Astrocyte (in vitro differentiated cells and primary cell): ENCODE measurements at regions not wholly inside any gene's neighbourhood (a gene's known extent, or its start where the extent isn't known, plus 50 kb on each side); places are given as distances from the start of the nearest gene placed in this dataset.

Experiments
- DNase-seq: peaks from one replicate; pipeline ENCODE4 v3.0.0-alpha.2; 2010; ENCODE audit warnings: low read depth
- FAIRE-seq: peaks from 2 replicates; lab custom pipeline; 2011; peaks lifted over from hg19 to GRCh38; lab: Jason Lieb, UNC
- H2AFZ ChIP-seq: 2 replicates; pipeline ENCODE4 v1.6.0; 2012; ENCODE audit warnings: low read depth, low read length, inconsistent platforms
- H3K27ac ChIP-seq: 2 replicates; pipeline ENCODE4 v1.5.1; 2011; ENCODE audit warnings: low read depth, low read length, inconsistent platforms
- H3K27me3 ChIP-seq: 2 replicates; pipeline ENCODE4 v1.6.0; 2011; ENCODE audit warnings: low read length, inconsistent platforms; ENCODE audit not compliant: insufficient read depth
- H3K36me3 ChIP-seq: 2 replicates; pipeline ENCODE4 v1.5.1; 2011; ENCODE audit warnings: low read length, inconsistent platforms; ENCODE audit not compliant: insufficient read depth
- H3K4me1 ChIP-seq: 2 replicates; pipeline ENCODE4 v1.5.1; 2011; ENCODE audit warnings: low read length, inconsistent platforms; ENCODE audit not compliant: insufficient read depth
- H3K4me2 ChIP-seq: 2 replicates; pipeline ENCODE4 v1.6.0; 2012; ENCODE audit warnings: low read length, inconsistent platforms
- H3K4me3 ChIP-seq: 2 replicates; pipeline ENCODE4 v1.5.1; 2011; ENCODE audit warnings: low read depth, mild to moderate bottlenecking, low read length, inconsistent platforms; ENCODE audit not compliant: insufficient read depth
- H3K79me2 ChIP-seq: 2 replicates; pipeline ENCODE4 v1.6.0; 2012; ENCODE audit warnings: mild to moderate bottlenecking, low read length, inconsistent platforms; ENCODE audit not compliant: insufficient read depth
- H3K9ac ChIP-seq: 2 replicates; pipeline ENCODE4 v1.6.0; 2012; ENCODE audit warnings: mild to moderate bottlenecking, low read length, inconsistent platforms
- H3K9me3 ChIP-seq: 2 replicates; pipeline ENCODE4 v1.5.1; 2012; ENCODE audit warnings: low read depth, mild to moderate bottlenecking, low read length, inconsistent platforms; ENCODE audit not compliant: insufficient read depth
- H4K20me1 ChIP-seq: 2 replicates; pipeline ENCODE4 v1.6.0; 2012; ENCODE audit warnings: low read length, inconsistent platforms; ENCODE audit not compliant: insufficient read depth
- H3K27ac Mint-ChIP-seq: one replicate; pipeline ENCODE4 v1.8.0; 2021; ENCODE audit warnings: mild to moderate bottlenecking, mixed read lengths; ENCODE audit not compliant: unreplicated experiment
- H3K27me3 Mint-ChIP-seq: one replicate; pipeline ENCODE4 v1.8.0; 2021; ENCODE audit warnings: low read depth, mixed read lengths; ENCODE audit not compliant: unreplicated experiment
- H3K36me3 Mint-ChIP-seq: one replicate; pipeline ENCODE4 v1.8.0; 2021; ENCODE audit warnings: low read depth, mixed read lengths; ENCODE audit not compliant: unreplicated experiment
- H3K4me1 Mint-ChIP-seq: one replicate; pipeline ENCODE4 v1.8.0; 2021; ENCODE audit warnings: low read depth, mixed read lengths; ENCODE audit not compliant: unreplicated experiment
- H3K4me3 Mint-ChIP-seq: one replicate; pipeline ENCODE4 v1.8.0; 2021; ENCODE audit warnings: mild to moderate bottlenecking, moderate library complexity, mixed read lengths; ENCODE audit not compliant: unreplicated experiment
- H3K9me3 Mint-ChIP-seq: one replicate; pipeline ENCODE4 v1.8.0; 2021; ENCODE audit warnings: mild to moderate bottlenecking, mixed read lengths; ENCODE audit not compliant: unreplicated experiment
- EZH2 ChIP-seq: IDR thresholded peaks from 2 replicates; pipeline ENCODE4 v1.6.1; 2012; ENCODE audit warnings: mild to moderate bottlenecking, low read length, inconsistent platforms; ENCODE audit not compliant: insufficient read depth
- TF ChIP-seq, protein P1 (sequence below): IDR thresholded peaks from 2 replicates; pipeline ENCODE4 v1.5.1; 2011; ENCODE audit warnings: low read depth, mild to moderate bottlenecking, inconsistent platforms, low read length, moderate library complexity; ENCODE audit not compliant: insufficient read depth

DNA sequence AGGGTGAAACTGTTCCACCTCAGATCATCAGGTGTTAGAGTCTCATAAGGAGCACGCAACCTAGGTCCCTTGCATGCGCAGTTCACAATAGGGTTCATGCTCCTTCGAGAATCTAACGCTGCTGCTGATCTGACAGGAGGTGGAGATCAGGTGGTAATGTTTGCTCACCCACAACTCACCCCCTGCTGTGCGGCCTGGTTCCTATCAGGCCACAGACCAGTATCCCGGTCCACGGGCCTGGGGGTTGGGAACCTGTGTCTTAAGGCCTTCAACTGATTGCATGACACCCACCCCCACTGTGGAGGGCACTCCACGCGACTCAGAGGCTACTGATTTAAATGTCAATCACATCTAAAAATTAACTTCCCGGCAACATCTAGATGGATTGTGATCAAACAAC is 411.2 kb upstream of the SULF2 start:
- Mint-ChIP-seq H3K27ac (no peak overlapping the region), H3K9me3 (no peaks in the 10 kb centered on the region), H3K4me3 (no peak overlapping the region), H3K27me3 (peaks cover 21% of the 10 kb centered on the region), H3K36me3 (no peaks in the 10 kb centered on the region), H3K4me1 (peaks cover 13% of the 10 kb centered on the region)
- H3K4me2 ChIP-seq: no peak overlapping the region
- TF ChIP-seq, protein P1, sequence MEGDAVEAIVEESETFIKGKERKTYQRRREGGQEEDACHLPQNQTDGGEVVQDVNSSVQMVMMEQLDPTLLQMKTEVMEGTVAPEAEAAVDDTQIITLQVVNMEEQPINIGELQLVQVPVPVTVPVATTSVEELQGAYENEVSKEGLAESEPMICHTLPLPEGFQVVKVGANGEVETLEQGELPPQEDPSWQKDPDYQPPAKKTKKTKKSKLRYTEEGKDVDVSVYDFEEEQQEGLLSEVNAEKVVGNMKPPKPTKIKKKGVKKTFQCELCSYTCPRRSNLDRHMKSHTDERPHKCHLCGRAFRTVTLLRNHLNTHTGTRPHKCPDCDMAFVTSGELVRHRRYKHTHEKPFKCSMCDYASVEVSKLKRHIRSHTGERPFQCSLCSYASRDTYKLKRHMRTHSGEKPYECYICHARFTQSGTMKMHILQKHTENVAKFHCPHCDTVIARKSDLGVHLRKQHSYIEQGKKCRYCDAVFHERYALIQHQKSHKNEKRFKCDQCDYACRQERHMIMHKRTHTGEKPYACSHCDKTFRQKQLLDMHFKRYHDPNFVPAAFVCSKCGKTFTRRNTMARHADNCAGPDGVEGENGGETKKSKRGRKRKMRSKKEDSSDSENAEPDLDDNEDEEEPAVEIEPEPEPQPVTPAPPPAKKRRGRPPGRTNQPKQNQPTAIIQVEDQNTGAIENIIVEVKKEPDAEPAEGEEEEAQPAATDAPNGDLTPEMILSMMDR: no peak
- TF ChIP-seq EZH2: no peak
- no peak overlapping the region for H3K4me3 ChIP-seq
- no peaks in the 10 kb centered on the region for H3K36me3 ChIP-seq
- H3K27ac ChIP-seq: no peak overlapping the region
- H3K4me1 ChIP-seq: peaks cover 4% of the 10 kb centered on the region
- H3K79me2 ChIP-seq: no peaks in the 10 kb centered on the region
- no peak for DNase-seq
- H3K9me3 ChIP-seq: no peaks in the 10 kb centered on the region
- H2AFZ ChIP-seq: no peak overlapping the region
- no peak overlapping the region for H3K9ac ChIP-seq
- H4K20me1 ChIP-seq: no peaks in the 10 kb centered on the region
- no peak for FAIRE-seq
- peaks cover 17% of the 10 kb centered on the region for H3K27me3 ChIP-seq

DNA sequence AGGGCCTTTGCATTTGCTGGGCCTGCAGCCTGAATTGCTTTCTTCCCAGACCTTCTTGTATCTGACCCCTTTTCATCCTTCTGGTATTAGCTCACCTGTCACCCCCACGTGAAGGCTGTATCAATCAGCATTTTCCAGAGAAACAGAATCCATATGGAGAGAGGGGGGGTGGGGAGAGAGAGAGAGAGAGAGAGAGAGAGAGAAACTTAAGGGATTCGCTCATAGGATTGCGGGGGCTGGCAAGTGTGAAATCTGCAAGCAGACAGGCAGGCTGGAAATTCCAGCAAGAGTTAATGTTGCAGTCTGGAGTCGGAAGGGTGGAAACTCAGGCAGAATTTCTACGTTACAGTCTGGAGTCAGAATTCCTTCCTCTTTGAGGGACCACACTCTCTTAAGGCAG is 410.7 kb upstream of the SULF2 start:
- no peak overlapping the region for H3K4me3 Mint-ChIP-seq
- Histone ChIP-seq H4K20me1 (no peaks in the 10 kb centered on the region), H3K4me2 (no peak overlapping the region), H3K27me3 (peaks cover 17% of the 10 kb centered on the region), H3K4me1 (peaks cover 6% of the 10 kb centered on the region), H3K27ac (no peak overlapping the region), H3K36me3 (no peaks in the 10 kb centered on the region), H2AFZ (no peak overlapping the region), H3K4me3 (no peak overlapping the region), H3K9ac (no peak overlapping the region), H3K9me3 (no peaks in the 10 kb centered on the region), H3K79me2 (no peaks in the 10 kb centered on the region)
- H3K36me3 Mint-ChIP-seq: no peaks in the 10 kb centered on the region
- H3K27ac Mint-ChIP-seq: no peak overlapping the region
- peaks cover 13% of the 10 kb centered on the region for H3K4me1 Mint-ChIP-seq
- TF ChIP-seq EZH2: no peak
- TF ChIP-seq, protein P1: no peak
- no peak for FAIRE-seq
- DNase-seq: no peak
- peaks cover 17% of the 10 kb centered on the region for H3K27me3 Mint-ChIP-seq
- H3K9me3 Mint-ChIP-seq: no peaks in the 10 kb centered on the region

DNA sequence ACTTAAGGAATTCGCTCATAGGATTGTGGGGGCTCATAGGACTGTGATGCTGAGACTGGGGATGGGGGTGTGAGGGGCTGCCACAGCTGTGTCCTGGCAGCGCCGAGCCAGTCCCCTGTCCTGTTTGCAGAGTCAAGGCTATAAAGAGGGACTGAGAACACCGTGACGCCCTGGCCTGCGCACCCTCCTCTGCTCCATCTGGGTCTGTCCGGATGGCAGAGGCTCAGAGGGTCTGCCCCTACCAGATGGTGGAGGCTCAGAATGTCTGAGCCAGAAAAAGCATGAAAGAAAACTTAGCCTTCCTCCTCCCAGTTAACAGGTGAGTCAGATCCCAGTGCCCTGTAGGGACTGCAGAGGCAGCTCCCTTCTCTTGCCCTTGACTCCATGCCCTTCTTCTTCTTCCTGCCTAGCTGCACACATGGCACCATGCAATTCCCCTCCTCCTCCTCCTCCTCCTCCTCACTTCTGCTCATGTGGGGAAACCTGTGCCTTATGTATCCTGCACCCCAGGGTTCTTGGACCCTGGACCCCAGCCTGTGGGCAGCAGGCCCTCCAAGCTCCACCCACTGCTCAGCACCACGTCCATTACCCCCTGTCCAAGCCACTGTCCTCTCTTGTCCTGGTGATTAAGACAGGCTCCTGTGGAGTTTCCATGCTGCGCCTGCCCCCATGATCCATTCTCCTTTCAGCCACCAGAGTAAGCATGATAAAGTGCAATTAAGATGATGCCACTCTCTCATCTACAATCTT is 410.0 kb upstream of the SULF2 start:
- Mint-ChIP-seq H3K4me1 (peaks cover 13% of the 10 kb centered on the region), H3K9me3 (no peaks in the 10 kb centered on the region), H3K27me3 (peaks cover 13% of the 10 kb centered on the region), H3K27ac (peak overlapping the region; percentile 50), H3K36me3 (no peaks in the 10 kb centered on the region), H3K4me3 (no peak overlapping the region)
- H3K9ac ChIP-seq: no peak overlapping the region
- no peaks in the 10 kb centered on the region for H3K9me3 ChIP-seq
- FAIRE-seq (no peak), DNase-seq (no peak)
- H2AFZ ChIP-seq: no peak overlapping the region
- no peak overlapping the region for H3K4me3 ChIP-seq
- no peaks in the 10 kb centered on the region for H3K79me2 ChIP-seq
- no peaks in the 10 kb centered on the region for H3K36me3 ChIP-seq
- H4K20me1 ChIP-seq: no peaks in the 10 kb centered on the region
- peaks cover 6% of the 10 kb centered on the region for H3K4me1 ChIP-seq
- H3K27me3 ChIP-seq: peaks cover 17% of the 10 kb centered on the region
- TF ChIP-seq EZH2: no peak
- TF ChIP-seq, protein P1: no peak
- H3K4me2 ChIP-seq: no peak overlapping the region
- H3K27ac ChIP-seq: no peak overlapping the region
